ENCODE measurements at regions not wholly inside any gene's neighbourhood (a gene's known extent, or its start where the extent isn't known, plus 50 kb on each side); places are given as distances from the start of the nearest gene placed in this dataset.

DNA sequence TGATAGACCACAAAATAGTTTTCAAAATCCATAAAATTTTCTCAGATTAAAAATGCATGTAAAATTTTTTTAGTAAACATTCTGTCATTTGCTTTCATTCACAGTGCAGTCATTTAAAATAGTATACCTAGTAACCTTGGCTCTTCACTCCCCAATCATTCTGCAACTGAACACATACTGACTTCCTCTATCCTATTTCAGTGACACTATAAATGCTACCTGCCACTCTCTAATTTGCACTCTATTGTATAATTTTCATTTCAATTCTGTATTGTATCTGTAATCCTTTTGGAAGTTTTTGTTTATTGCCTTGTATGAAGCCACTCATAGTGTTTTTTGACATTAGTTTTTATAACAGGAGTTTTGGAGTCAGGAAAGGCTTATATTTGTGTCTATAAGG lies 1029.1 kb upstream of the NCAM2 start:
- no peaks in the 10 kb centered on the region for H3K4me1 ChIP-seq
- ATAC-seq (ENCODE audit: low FRiP score in 2 of 2) (no peak), DNase-seq (no peak)
- H3K27ac ChIP-seq, result no peak overlapping the region
- H3K4me3 ChIP-seq, result no peak overlapping the region
- H3K27me3 ChIP-seq, result no peaks in the 10 kb centered on the region
- H3K36me3 ChIP-seq, result no peaks in the 10 kb centered on the region
- H3K9me3 ChIP-seq, result peaks cover 0 to 4% (median 1%) of the 10 kb centered on the region in 4 donors
- TF ChIP-seq POLR2AphosphoS5 (IDR thresholded peaks at IDR 0.05) (no peak), EP300 (IDR thresholded peaks at IDR 0.05) (no peak), POLR2A (IDR thresholded peaks at IDR 0.05) (no peak)
- TF ChIP-seq, protein P1, sequence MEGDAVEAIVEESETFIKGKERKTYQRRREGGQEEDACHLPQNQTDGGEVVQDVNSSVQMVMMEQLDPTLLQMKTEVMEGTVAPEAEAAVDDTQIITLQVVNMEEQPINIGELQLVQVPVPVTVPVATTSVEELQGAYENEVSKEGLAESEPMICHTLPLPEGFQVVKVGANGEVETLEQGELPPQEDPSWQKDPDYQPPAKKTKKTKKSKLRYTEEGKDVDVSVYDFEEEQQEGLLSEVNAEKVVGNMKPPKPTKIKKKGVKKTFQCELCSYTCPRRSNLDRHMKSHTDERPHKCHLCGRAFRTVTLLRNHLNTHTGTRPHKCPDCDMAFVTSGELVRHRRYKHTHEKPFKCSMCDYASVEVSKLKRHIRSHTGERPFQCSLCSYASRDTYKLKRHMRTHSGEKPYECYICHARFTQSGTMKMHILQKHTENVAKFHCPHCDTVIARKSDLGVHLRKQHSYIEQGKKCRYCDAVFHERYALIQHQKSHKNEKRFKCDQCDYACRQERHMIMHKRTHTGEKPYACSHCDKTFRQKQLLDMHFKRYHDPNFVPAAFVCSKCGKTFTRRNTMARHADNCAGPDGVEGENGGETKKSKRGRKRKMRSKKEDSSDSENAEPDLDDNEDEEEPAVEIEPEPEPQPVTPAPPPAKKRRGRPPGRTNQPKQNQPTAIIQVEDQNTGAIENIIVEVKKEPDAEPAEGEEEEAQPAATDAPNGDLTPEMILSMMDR (IDR thresholded peaks at IDR 0.05), result no peak

DNA sequence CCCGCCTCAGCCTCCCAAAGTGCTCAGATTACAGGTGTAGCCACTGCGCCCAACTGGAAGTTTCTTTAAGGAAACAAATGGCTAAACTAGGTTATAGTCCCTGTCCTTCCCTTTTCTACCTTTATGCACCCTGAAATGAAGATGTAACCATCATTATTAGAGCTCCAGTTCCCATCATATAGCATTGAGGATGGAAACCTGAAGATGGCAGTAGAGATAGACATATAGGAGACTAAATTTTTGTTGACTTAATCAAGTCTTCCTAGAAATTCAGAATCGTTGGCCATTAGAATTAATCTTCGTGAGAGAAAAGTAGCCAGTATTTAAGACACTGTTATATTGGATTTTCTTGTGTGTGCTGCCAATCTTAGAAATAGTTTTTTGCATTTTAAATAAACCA lies 1016.3 kb upstream of the NCAM2 start:
- H3K27ac ChIP-seq, result no peak overlapping the region
- no peaks in the 10 kb centered on the region for H3K27me3 ChIP-seq
- no peaks in the 10 kb centered on the region for H3K4me1 ChIP-seq
- DNase-seq (no peak), ATAC-seq (ENCODE audit: low FRiP score in 2 of 2) (no peak)
- no peaks in the 10 kb centered on the region for H3K9me3 ChIP-seq
- no peaks in the 10 kb centered on the region for H3K36me3 ChIP-seq
- TF ChIP-seq EP300 (IDR thresholded peaks at IDR 0.05), result no peak
- WGBS, 2 donors, result 80 to 82% methylated on average over 4 of the region's 4 CpGs
- no peak overlapping the region for H3K4me3 ChIP-seq

DNA sequence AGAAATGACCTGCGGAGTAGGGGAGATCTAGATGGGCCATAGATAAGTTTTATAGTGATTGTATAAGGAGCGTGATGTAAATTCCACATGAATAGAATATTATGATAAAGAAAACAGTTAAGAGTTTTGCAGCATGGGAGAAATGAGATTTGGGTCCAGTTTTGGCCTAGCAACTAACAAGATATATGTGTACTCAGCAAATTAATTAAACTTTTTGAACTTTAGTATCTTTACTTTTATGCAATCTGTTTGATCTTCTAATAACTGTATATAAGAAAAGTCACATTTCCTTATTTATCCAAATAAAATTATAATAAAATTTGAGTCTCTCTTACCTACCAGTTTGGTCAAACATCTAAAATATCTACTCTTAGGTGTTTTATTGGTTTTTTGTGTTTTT lies 1011.8 kb upstream of the NCAM2 start:
- Histone ChIP-seq H3K27ac (no peak overlapping the region), H3K4me3 (no peak overlapping the region), H3K9me3 (no peaks in the 10 kb centered on the region), H3K4me1 (no peaks in the 10 kb centered on the region), H3K36me3 (no peaks in the 10 kb centered on the region), H3K27me3 (no peaks in the 10 kb centered on the region)
- TF ChIP-seq EP300 (IDR thresholded peaks at IDR 0.05) (no peak), POLR2AphosphoS5 (IDR thresholded peaks at IDR 0.05) (no peak), POLR2A (IDR thresholded peaks at IDR 0.05) (no peak)
- TF ChIP-seq, protein P1 (IDR thresholded peaks at IDR 0.05), result no peak
- ATAC-seq (ENCODE audit: low FRiP score in 2 of 2), result no peak
- WGBS, 2 donors, result 92 to 96% methylated on average over 2 of the region's 2 CpGs
- DNase-seq, result no peak

DNA sequence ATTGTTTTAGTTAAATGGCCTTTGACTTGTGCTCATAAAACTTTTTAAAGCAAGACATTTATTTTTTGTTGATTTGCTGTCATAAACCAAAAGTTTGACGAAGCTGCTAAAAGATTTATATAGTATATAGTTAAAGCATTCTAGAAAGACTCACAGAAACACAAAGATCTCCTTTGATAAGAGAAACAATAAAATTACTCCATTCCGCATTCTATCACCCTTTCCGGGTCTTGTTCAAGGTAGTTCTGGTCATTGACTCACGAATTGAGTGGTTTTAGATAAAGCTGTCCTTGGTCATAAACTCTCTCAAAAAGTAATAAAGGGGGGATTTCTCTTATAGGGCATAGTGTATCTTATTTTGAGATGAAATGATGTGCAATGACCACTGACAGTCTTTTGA lies 1010.5 kb upstream of the NCAM2 start:
- no peaks in the 10 kb centered on the region for H3K4me1 ChIP-seq
- DNase-seq, result no peak
- no peaks in the 10 kb centered on the region for H3K9me3 ChIP-seq
- H3K27me3 ChIP-seq, result no peaks in the 10 kb centered on the region
- H3K4me3 ChIP-seq, result no peak overlapping the region
- 84 to 90% methylated on average over 4 of the region's 4 CpGs for whole genome bisulfite sequencing, 2 donors
- H3K36me3 ChIP-seq, result no peaks in the 10 kb centered on the region
- TF ChIP-seq POLR2A (IDR thresholded peaks at IDR 0.05) (no peak), EP300 (IDR thresholded peaks at IDR 0.05) (no peak), POLR2AphosphoS5 (IDR thresholded peaks at IDR 0.05) (no peak)
- TF ChIP-seq, protein P1 (IDR thresholded peaks at IDR 0.05), result no peak
- ATAC-seq (ENCODE audit: low FRiP score in 2 of 2), result no peak
- no peak overlapping the region for H3K27ac ChIP-seq

DNA sequence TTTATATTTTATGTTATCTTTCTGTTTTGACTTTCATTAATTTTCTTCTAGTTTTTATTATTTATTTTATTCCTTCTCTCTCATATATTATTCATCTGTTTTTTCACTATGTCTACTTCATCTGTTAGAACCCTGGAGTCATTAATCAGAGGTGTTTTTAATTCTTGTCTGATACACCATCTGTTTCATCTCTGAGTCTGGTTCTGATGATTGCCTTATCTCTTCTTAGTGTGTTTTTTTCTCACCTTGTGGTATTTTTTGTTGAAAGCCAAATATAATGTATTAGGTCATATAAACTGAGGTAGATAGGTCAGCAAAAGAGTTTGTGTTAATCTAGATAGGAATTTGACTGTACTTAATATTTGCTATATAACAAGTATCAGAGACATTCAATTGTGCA lies 1005.7 kb upstream of the NCAM2 start:
- ATAC-seq (ENCODE audit: low FRiP score in 2 of 2) (no peak), DNase-seq (no peak)
- Histone ChIP-seq H3K27me3 (no peaks in the 10 kb centered on the region), H3K4me3 (no peak overlapping the region), H3K9me3 (no peaks in the 10 kb centered on the region), H3K27ac (no peak overlapping the region), H3K4me1 (no peaks in the 10 kb centered on the region), H3K36me3 (no peaks in the 10 kb centered on the region)
- TF ChIP-seq EP300 (IDR thresholded peaks at IDR 0.05), result no peak
- no peak for TF ChIP-seq POLR2AphosphoS5 (IDR thresholded peaks at IDR 0.05)
- TF ChIP-seq, protein P1 (IDR thresholded peaks at IDR 0.05), result no peak
- TF ChIP-seq POLR2A (IDR thresholded peaks at IDR 0.05), result no peak
